ENCODE measurements at regions not wholly inside any gene's neighbourhood (a gene's known extent, or its start where the extent isn't known, plus 50 kb on each side); places are given as distances from the start of the nearest gene placed in this dataset.
A peak's percentile ranks its signal among the peaks of the same experiment; 100 is the strongest.

DNA sequence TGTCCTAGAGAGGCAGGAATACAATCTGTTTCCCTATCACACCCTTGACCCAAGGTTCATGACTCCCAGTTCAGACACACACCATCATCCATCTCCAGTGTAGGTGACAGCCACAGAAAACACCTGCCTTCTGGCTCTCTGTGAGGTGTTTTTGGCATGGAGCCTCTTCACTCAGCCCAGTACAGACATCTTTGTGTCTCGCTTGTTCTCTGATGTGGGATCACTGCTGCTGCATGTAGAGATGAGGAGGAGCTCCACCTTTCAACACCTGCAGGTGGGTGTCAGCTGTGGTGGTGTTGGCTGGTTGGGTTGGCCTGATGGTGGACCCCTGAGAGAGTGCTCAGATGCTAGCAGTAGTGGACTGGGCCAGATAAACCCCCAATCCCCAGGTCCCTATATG lies 916.7 kb upstream of the B3GALT2 start:
- WGBS, 4 donors, result 83 to 100% (median 86%) methylated on average over 1 of the region's 1 CpG
- no peak overlapping the region for H3K4me3 ChIP-seq

DNA sequence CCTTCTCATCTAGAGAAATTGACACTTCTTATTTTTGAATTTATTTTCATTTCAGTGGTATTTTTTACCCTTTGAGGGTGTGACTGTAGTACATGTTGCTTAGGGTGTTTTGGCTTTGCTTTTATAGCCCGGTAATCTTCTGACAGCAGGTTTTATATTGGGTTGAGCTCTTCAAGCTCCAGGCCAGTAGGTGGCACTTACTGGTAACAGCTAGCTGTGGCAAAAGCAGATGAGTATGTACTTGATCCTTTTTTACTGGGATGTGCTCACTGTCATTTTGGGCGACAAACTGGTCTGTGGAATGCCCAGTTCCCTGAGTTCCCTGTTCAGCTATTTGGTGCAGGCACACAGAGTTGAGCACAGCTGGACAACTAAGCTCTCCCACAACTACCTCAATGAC lies 916.2 kb upstream of the B3GALT2 start:
- Histone ChIP-seq H3K27me3 (no peaks in the 10 kb centered on the region), H3K4me3 (no peak overlapping the region), H3K36me3 (no peaks in the 10 kb centered on the region), H3K9me3 (no peaks in the 10 kb centered on the region), H3K27ac (no peak overlapping the region), H3K4me1 (no peaks in the 10 kb centered on the region)
- 56 to 71% (median 60%) methylated on average over 2 of the region's 2 CpGs for WGBS, 4 donors
- peak in 1 of 5 donors; percentile 26 for DNase-seq
- ATAC-seq, result no peak
- intact Hi-C loops (cut with DNase I), result no loop called here
- no peak for TF ChIP-seq POLR2A (IDR thresholded peaks at IDR 0.05)
- TF ChIP-seq CTCF (IDR thresholded peaks at IDR 0.05), result peak in 1 of 12 donors; percentile 37

More for the DNA sequence above, 916.7 kb upstream of the B3GALT2 start:
- H3K27ac ChIP-seq, result no peak overlapping the region
- no peaks in the 10 kb centered on the region for H3K4me1 ChIP-seq
- DNase-seq (peak in 1 of 5 donors; percentile 14), ATAC-seq (no peak)
- no peaks in the 10 kb centered on the region for H3K9me3 ChIP-seq
- intact Hi-C loops (cut with DNase I), result no loop called here
- no peak for TF ChIP-seq CTCF (IDR thresholded peaks at IDR 0.05)
- TF ChIP-seq POLR2A (IDR thresholded peaks at IDR 0.05), result no peak
- H3K27me3 ChIP-seq, result no peaks in the 10 kb centered on the region
- H3K36me3 ChIP-seq, result no peaks in the 10 kb centered on the region

GRCh38 chr1:194084755-194085154 lies 898.3 kb upstream of the B3GALT2 start:
- H3K4me1 ChIP-seq, result no peaks in the 10 kb centered on the region
- H3K36me3 ChIP-seq, result no peaks in the 10 kb centered on the region
- intact Hi-C loops (cut with DNase I), result no loop called here
- H3K9me3 ChIP-seq, result no peaks in the 10 kb centered on the region
- no peaks in the 10 kb centered on the region for H3K27me3 ChIP-seq
- no peak for TF ChIP-seq CTCF (IDR thresholded peaks at IDR 0.05)
- no peak for TF ChIP-seq POLR2A (IDR thresholded peaks at IDR 0.05)
- no peak overlapping the region for H3K27ac ChIP-seq
- DNase-seq, result no peak
- no peak overlapping the region for H3K4me3 ChIP-seq
- whole genome bisulfite sequencing, 4 donors, result 39 to 53% (median 46%) methylated on average over 3 of the region's 3 CpGs
- no peak for ATAC-seq

DNA sequence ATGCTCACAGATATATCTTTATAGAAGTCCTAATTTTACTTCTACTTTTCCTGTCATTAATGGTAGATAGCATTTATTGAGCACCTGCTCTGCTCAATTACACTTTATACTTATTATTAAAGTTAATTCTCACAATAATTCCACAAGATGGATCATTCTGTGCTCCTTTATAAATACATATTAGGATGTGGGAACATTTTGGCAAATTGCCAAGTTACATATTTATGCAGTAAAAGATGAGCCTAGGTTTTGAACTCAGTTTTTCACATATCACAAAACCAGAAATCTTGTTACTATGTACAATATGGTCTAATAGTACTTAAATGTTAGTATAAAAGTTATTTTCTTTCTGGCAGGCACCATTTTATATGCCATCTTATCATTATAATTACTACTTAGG lies 895.0 kb upstream of the B3GALT2 start:
- DNase-seq (no peak), ATAC-seq (no peak)
- TF ChIP-seq CTCF (IDR thresholded peaks at IDR 0.05) (no peak), POLR2A (IDR thresholded peaks at IDR 0.05) (no peak)
- H3K9me3 ChIP-seq, result peaks cover 0 to 10% (median 0%) of the 10 kb centered on the region in 12 donors
- no peak overlapping the region for H3K4me3 ChIP-seq
- no peaks in the 10 kb centered on the region for H3K36me3 ChIP-seq
- H3K27me3 ChIP-seq, result no peaks in the 10 kb centered on the region
- intact Hi-C loops (cut with DNase I), result no loop called here
- H3K4me1 ChIP-seq, result no peaks in the 10 kb centered on the region
- H3K27ac ChIP-seq, result no peak overlapping the region

Measured in heart left ventricle (tissue), 16 donors.